Sigmoid colon (tissue), 6 donors: ENCODE measurements at regions not wholly inside any gene's neighbourhood (a gene's known extent, or its start where the extent isn't known, plus 50 kb on each side); places are given as distances from the start of the nearest gene placed in this dataset.

Experiments
- DNase-seq: peaks from one replicate; pipeline ENCODE4 v3.0.0-alpha.2; 2019
- H3K27ac ChIP-seq, 4 donors: fragments of 200-600 bp; sonication (generic); one replicate each; pipeline ENCODE4 v1.5.1; 2016 to 2019; ENCODE audit warnings: mild to moderate bottlenecking in 1 of 4
- H3K27me3 ChIP-seq, 3 donors: fragments of 200-600 bp; sonication (generic); one replicate each; pipeline ENCODE4 v1.5.1; 2019; ENCODE audit warnings: mild to moderate bottlenecking in 1 of 3
- H3K36me3 ChIP-seq, 4 donors: fragments of 200-600 bp; sonication (generic); one replicate each; pipeline ENCODE4 v1.5.1; 2016 to 2019
- H3K4me1 ChIP-seq, 4 donors: fragments of 200-600 bp; sonication (generic); one replicate each; pipeline ENCODE4 v1.5.1; 2017 to 2019
- H3K4me3 ChIP-seq, 4 donors: fragments of 200-600 bp; sonication (generic); one replicate each; pipeline ENCODE4 v1.5.1; 2017 to 2019; ENCODE audit warnings: mild to moderate bottlenecking in 2 of 4, moderate library complexity in 1 of 4
- H3K9me3 ChIP-seq, 4 donors: fragments of 200-600 bp in 3 of 4; sonication (generic) in 3 of 4; one replicate each; pipeline versions ENCODE4 v1.5.1 to v1.6.1; 2013 to 2019
- CTCF ChIP-seq, 4 experiments: fragments of 450-650 bp in 3 of 4; fragments of 200-600 bp in 1 of 4; IDR thresholded peaks; one replicate each; pipeline ENCODE4 v1.5.1; 2016 to 2019; ENCODE audit warnings: antibody characterized with exemption in 4 of 4, mild to moderate bottlenecking in 3 of 4, moderate library complexity in 2 of 4
- EP300 ChIP-seq, 4 donors: sonication (generic); formaldehyde crosslinking; IDR thresholded peaks; one replicate each; pipeline ENCODE4 v1.6.1; 2017; ENCODE audit warnings: antibody characterized with exemption in 4 of 4
- POLR2A ChIP-seq, 2 donors: fragments of 450-650 bp; IDR thresholded peaks; one replicate each; pipeline ENCODE4 v1.6.1; 2016; ENCODE audit warnings: antibody characterized with exemption in 2 of 2, mild to moderate bottlenecking in 2 of 2, moderate library complexity in 2 of 2
- POLR2AphosphoS5 ChIP-seq, 4 donors: sonication (generic); formaldehyde crosslinking; IDR thresholded peaks; one replicate each; pipeline ENCODE4 v1.6.1; 2017; ENCODE audit warnings: antibody characterized with exemption in 4 of 4
- WGBS, 2 donors: extraction: QIAGEN DNeasy Blood & Tissue Kit; methylation state at CpG; one replicate each; pipeline ENCODE4 v1.1.7; 2013; 5-methylcytosine and 5-hydroxymethylcytosine counted together
- intact Hi-C: fragments of 100-400 bp; cut with DNase I; formaldehyde crosslinking; loops from one replicate; pipeline ENCODE4 v1.15.1; 2023
- donor health status: healthy with polysubstance abuse.
- donor health status: healthy.

- Histone ChIP-seq H3K27me3 (no peaks in the 10 kb centered on the region), H3K9me3 (no peaks in the 10 kb centered on the region), H3K4me1 (no peaks in the 10 kb centered on the region), H3K36me3 (no peaks in the 10 kb centered on the region), H3K4me3 (no peak overlapping the region), H3K27ac (no peak overlapping the region)
- intact Hi-C loops = no loop called here
- TF ChIP-seq POLR2A (IDR thresholded peaks at IDR 0.05) = no peak
- TF ChIP-seq EP300 (IDR thresholded peaks at IDR 0.05) = no peak
- TF ChIP-seq CTCF (IDR thresholded peaks at IDR 0.05) = no peak
- no peak for TF ChIP-seq POLR2AphosphoS5 (IDR thresholded peaks at IDR 0.05)
- WGBS, 2 donors = 28 to 44% methylated on average over 4 of the region's 4 CpGs
- no peak for DNase-seq
These were observed 391.2 kb upstream of the MAP3K7 start for GRCh38 chr6:90978046-90978445.

GRCh38 chr6:90977513-90977912 lies 390.6 kb upstream of the MAP3K7 start:
- DNase-seq = no peak
- no peaks in the 10 kb centered on the region for H3K27me3 ChIP-seq
- no peak overlapping the region for H3K4me3 ChIP-seq
- no peaks in the 10 kb centered on the region for H3K4me1 ChIP-seq
- no peaks in the 10 kb centered on the region for H3K36me3 ChIP-seq
- intact Hi-C loops = no loop called here
- no peak overlapping the region for H3K27ac ChIP-seq
- TF ChIP-seq POLR2A (IDR thresholded peaks at IDR 0.05) = no peak
- WGBS, 2 donors = 34 to 58% methylated on average over 1 of the region's 1 CpG
- no peaks in the 10 kb centered on the region for H3K9me3 ChIP-seq

- TF ChIP-seq POLR2A (IDR thresholded peaks at IDR 0.05) (no peak), CTCF (IDR thresholded peaks at IDR 0.05) (no peak), EP300 (IDR thresholded peaks at IDR 0.05) (no peak), POLR2AphosphoS5 (IDR thresholded peaks at IDR 0.05) (no peak)
- no peaks in the 10 kb centered on the region for H3K36me3 ChIP-seq
- H3K27me3 ChIP-seq = no peaks in the 10 kb centered on the region
- WGBS, 2 donors = 92 to 96% methylated on average over 2 of the region's 2 CpGs
- H3K4me1 ChIP-seq = no peaks in the 10 kb centered on the region
- intact Hi-C loops = no loop called here
- H3K4me3 ChIP-seq = no peak overlapping the region
- H3K27ac ChIP-seq = no peak overlapping the region
- no peak for DNase-seq
- H3K9me3 ChIP-seq = no peaks in the 10 kb centered on the region
These were observed 389.5 kb upstream of the MAP3K7 start for GRCh38 chr6:90976341-90976740.

GRCh38 chr6:90975741-90976140 lies 388.9 kb upstream of the MAP3K7 start:
- H3K36me3 ChIP-seq = no peaks in the 10 kb centered on the region
- H3K27me3 ChIP-seq = no peaks in the 10 kb centered on the region
- H3K9me3 ChIP-seq = no peaks in the 10 kb centered on the region
- no peak for DNase-seq
- H3K27ac ChIP-seq = no peak overlapping the region
- TF ChIP-seq POLR2AphosphoS5 (IDR thresholded peaks at IDR 0.05) = no peak
- no peak for TF ChIP-seq CTCF (IDR thresholded peaks at IDR 0.05)
- TF ChIP-seq EP300 (IDR thresholded peaks at IDR 0.05) = no peak
- no peak for TF ChIP-seq POLR2A (IDR thresholded peaks at IDR 0.05)
- H3K4me1 ChIP-seq = no peaks in the 10 kb centered on the region
- 68 to 82% methylated on average over 2 of the region's 2 CpGs for WGBS, 2 donors
- no peak overlapping the region for H3K4me3 ChIP-seq
- intact Hi-C loops = no loop called here

GRCh38 chr6:90973188-90973587 lies 386.3 kb upstream of the MAP3K7 start:
- TF ChIP-seq CTCF (IDR thresholded peaks at IDR 0.05) (no peak), POLR2A (IDR thresholded peaks at IDR 0.05) (no peak), EP300 (IDR thresholded peaks at IDR 0.05) (no peak), POLR2AphosphoS5 (IDR thresholded peaks at IDR 0.05) (no peak)
- Histone ChIP-seq H3K4me3 (no peak overlapping the region), H3K27ac (no peak overlapping the region), H3K36me3 (no peaks in the 10 kb centered on the region), H3K9me3 (no peaks in the 10 kb centered on the region), H3K4me1 (no peaks in the 10 kb centered on the region), H3K27me3 (no peaks in the 10 kb centered on the region)
- intact Hi-C loops = no loop called here
- DNase-seq = no peak
